AG09319 (cell line): ENCODE measurements at regions not wholly inside any gene's neighbourhood (a gene's known extent, or its start where the extent isn't known, plus 50 kb on each side); places are given as distances from the start of the nearest gene placed in this dataset.

ENCODE experiments used
- DNase-seq: peaks from one replicate; pipeline ENCODE4 v3.0.0-alpha.2; 2010; ENCODE audit warnings: low read depth; ENCODE audit errors: extremely low read depth
- TF ChIP-seq, protein P1 (sequence below): IDR thresholded peaks from 2 replicates; pipeline ENCODE4 v1.5.1; 2011; ENCODE audit warnings: low read depth, mild to moderate bottlenecking, inconsistent platforms, low read length, moderate library complexity

- no peak for DNase-seq
- TF ChIP-seq, protein P1, sequence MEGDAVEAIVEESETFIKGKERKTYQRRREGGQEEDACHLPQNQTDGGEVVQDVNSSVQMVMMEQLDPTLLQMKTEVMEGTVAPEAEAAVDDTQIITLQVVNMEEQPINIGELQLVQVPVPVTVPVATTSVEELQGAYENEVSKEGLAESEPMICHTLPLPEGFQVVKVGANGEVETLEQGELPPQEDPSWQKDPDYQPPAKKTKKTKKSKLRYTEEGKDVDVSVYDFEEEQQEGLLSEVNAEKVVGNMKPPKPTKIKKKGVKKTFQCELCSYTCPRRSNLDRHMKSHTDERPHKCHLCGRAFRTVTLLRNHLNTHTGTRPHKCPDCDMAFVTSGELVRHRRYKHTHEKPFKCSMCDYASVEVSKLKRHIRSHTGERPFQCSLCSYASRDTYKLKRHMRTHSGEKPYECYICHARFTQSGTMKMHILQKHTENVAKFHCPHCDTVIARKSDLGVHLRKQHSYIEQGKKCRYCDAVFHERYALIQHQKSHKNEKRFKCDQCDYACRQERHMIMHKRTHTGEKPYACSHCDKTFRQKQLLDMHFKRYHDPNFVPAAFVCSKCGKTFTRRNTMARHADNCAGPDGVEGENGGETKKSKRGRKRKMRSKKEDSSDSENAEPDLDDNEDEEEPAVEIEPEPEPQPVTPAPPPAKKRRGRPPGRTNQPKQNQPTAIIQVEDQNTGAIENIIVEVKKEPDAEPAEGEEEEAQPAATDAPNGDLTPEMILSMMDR: no peak
Measured at GRCh38 chr17:33892717-33893591, 362.1 kb upstream of the CCL2 start.

GRCh38 chr17:33895491-33895890 lies 359.6 kb upstream of the CCL2 start:
- TF ChIP-seq, protein P1: no peak

DNA sequence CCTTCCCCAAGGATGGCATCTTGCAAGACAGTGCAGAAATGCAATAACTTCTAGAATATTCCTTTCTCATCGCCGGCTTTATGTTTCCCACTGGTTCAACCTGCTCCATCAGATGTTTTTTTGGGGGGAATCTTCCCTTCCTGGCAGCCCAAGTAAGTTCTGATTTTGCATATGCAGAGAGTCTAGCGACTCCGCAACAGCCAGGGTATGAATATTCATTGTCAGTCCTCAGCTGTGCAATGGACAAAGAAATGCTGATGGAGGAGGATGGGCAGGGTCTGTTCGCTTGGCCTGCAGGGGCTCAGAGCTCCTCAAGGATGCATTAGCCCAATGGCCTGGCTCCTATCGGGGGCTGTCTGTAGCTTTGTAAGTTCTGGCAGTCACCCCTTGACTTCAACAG lies 358.8 kb upstream of the CCL2 start:
- no peak for DNase-seq
- TF ChIP-seq, protein P1: no peak

More at GRCh38 chr17:33895491-33895890, 359.6 kb upstream of the CCL2 start:
- DNase-seq: no peak

GRCh38 chr17:33901085-33901484 lies 354.0 kb upstream of the CCL2 start:
- TF ChIP-seq, protein P1: no peak
- DNase-seq: no peak

- TF ChIP-seq, protein P1: no peak
- DNase-seq: no peak
Measured at GRCh38 chr17:33902901-33903449, 352.1 kb upstream of the CCL2 start.

DNA sequence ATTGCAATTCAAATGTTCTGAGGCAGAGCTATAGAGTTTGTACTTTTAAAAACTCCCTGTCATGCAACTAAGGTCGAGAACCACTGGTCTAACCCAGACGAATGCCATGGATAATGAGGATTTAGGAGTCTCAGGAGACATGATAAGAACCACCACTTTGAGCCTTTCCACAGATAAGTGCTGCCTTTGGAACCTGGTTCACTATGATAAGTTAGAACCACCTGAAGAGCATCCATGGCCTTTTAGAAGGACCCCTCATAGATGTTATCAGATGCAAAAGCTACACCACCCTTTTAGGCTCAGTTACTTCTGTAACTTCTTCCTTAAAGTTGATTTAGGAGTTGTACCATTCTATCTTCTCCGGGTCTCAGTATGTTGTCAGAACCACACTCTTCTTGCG lies 350.6 kb upstream of the CCL2 start:
- TF ChIP-seq, protein P1: no peak
- no peak for DNase-seq

DNA sequence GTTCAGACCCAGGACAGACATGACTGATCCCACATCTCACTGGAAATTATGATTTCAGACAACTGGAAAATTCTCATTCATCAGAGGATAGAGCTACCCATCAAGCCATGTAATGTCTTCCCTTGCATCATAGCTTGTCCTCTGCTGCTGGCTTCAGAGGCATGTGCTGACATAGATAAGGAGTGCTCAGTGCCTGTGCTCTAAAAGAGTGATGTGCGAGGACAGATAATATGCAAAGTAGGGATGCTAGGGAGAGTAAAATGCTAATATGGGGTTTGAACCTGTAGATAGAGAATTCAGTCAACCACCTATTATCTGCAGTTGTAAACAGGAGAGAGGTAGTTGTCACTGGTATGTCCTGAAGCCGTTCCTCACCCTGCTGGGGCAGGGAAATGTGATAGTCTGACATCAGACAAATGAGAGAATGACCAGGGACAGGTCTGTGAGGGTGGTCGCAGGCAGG lies 349.7 kb upstream of the CCL2 start:
- DNase-seq: no peak
- TF ChIP-seq, protein P1: no peak
